Mesenchymal stem cell (in vitro differentiated cells and primary cell): ENCODE measurements at regions not wholly inside any gene's neighbourhood (a gene's known extent, or its start where the extent isn't known, plus 50 kb on each side); places are given as distances from the start of the nearest gene placed in this dataset.

Source experiments
- DNase-seq: peaks from one replicate; pipeline ENCODE4 v3.0.0-alpha.2; 2013
- H2AFZ ChIP-seq: one replicate; pipeline ENCODE4 v1.6.1; 2013; ENCODE audit warnings: low read depth, mild to moderate bottlenecking, control low read depth, inconsistent platforms, low read length, moderate library complexity
- H2AK5ac ChIP-seq: 2 replicates; pipeline ENCODE4 v1.6.1; 2013; ENCODE audit warnings: low read length, moderate library complexity, mild to moderate bottlenecking, inconsistent platforms; ENCODE audit not compliant: severe bottlenecking
- H2BK120ac ChIP-seq: one replicate; pipeline ENCODE4 v1.6.1; 2013; ENCODE audit warnings: low read depth, mild to moderate bottlenecking, inconsistent platforms, low read length, moderate library complexity
- H2BK12ac ChIP-seq, 2 experiments: one replicate each; pipeline ENCODE4 v1.6.1; 2013; ENCODE audit warnings: inconsistent platforms in 2 of 2, low read length in 2 of 2, mild to moderate bottlenecking in 2 of 2, moderate library complexity in 2 of 2, control low read depth in 1 of 2
- H2BK15ac ChIP-seq: one replicate; pipeline ENCODE4 v1.6.1; 2013; ENCODE audit warnings: mild to moderate bottlenecking, low read depth, inconsistent platforms; ENCODE audit not compliant: poor library complexity, severe bottlenecking
- H2BK5ac ChIP-seq: 2 replicates; pipeline ENCODE4 v1.6.1; 2013; ENCODE audit warnings: low read depth, mild to moderate bottlenecking, low read length, control low read depth, inconsistent platforms; ENCODE audit not compliant: poor library complexity, severe bottlenecking
- H3K14ac ChIP-seq, 2 experiments: one replicate each; pipeline ENCODE4 v1.6.1; 2013; ENCODE audit warnings: inconsistent platforms in 2 of 2, low read length in 2 of 2, control low read depth in 1 of 2, mild to moderate bottlenecking in 1 of 2, moderate library complexity in 1 of 2
- H3K18ac ChIP-seq, 2 experiments: one replicate each; pipeline ENCODE4 v1.6.1; 2013; ENCODE audit warnings: inconsistent platforms in 2 of 2, low read length in 2 of 2, control low read depth in 1 of 2, low read depth in 1 of 2, mild to moderate bottlenecking in 1 of 2
- H3K23ac ChIP-seq, 2 experiments: one replicate each; pipeline ENCODE4 v1.6.1; 2013; ENCODE audit warnings: inconsistent platforms in 2 of 2, low read length in 2 of 2, mild to moderate bottlenecking in 2 of 2, moderate library complexity in 2 of 2, control low read depth in 1 of 2
- H3K27ac ChIP-seq: 2 replicates; pipeline ENCODE4 v1.5.1; 2013; ENCODE audit warnings: mild to moderate bottlenecking, moderate library complexity, low read length, control low read depth, inconsistent platforms; ENCODE audit not compliant: poor library complexity, severe bottlenecking
- H3K27me3 ChIP-seq, 2 experiments: 2 replicates each; pipeline versions ENCODE4 v1.6.1 to v1.7.0; 2013; ENCODE audit warnings: low read length in 2 of 2, mild to moderate bottlenecking in 2 of 2, moderate library complexity in 2 of 2, control low read depth in 1 of 2, inconsistent platforms in 1 of 2; ENCODE audit not compliant: control insufficient read depth in 1 of 2, insufficient read depth in 1 of 2
- H3K36me3 ChIP-seq, 2 experiments: 2 replicates each; pipeline versions ENCODE4 v1.6.1 to v1.7.0; 2013; ENCODE audit warnings: low read length in 2 of 2, control low read depth in 1 of 2, inconsistent platforms in 1 of 2, low read depth in 1 of 2, mild to moderate bottlenecking in 1 of 2; ENCODE audit not compliant: insufficient read depth in 2 of 2, control insufficient read depth in 1 of 2
- H3K4ac ChIP-seq, 2 experiments: one replicate each; pipeline ENCODE4 v1.6.1; 2013; ENCODE audit warnings: inconsistent platforms in 2 of 2, low read length in 2 of 2, mild to moderate bottlenecking in 2 of 2, moderate library complexity in 2 of 2, control low read depth in 1 of 2, low read depth in 1 of 2
- H3K4me1 ChIP-seq: 2 replicates; pipeline ENCODE4 v1.6.1; 2013; ENCODE audit warnings: low read depth, low read length, control low read depth; ENCODE audit not compliant: control insufficient read depth, insufficient read depth
- H3K4me2 ChIP-seq: 2 replicates; pipeline ENCODE4 v1.6.1; 2013; ENCODE audit warnings: low read length, mild to moderate bottlenecking, inconsistent platforms; ENCODE audit not compliant: poor library complexity, severe bottlenecking
- H3K4me3 ChIP-seq, 2 experiments: 2 replicates each; pipeline versions ENCODE4 v1.5.1 to v1.7.0; 2013; ENCODE audit warnings: low read length in 2 of 2, mild to moderate bottlenecking in 2 of 2, control low read depth in 1 of 2, low read depth in 1 of 2; ENCODE audit not compliant: insufficient read depth in 1 of 2
- H3K79me1 ChIP-seq: replicated peaks from 2 replicates; pipeline ENCODE4 v1.6.1; 2013; ENCODE audit warnings: mild to moderate bottlenecking, control low read depth, low read length, inconsistent platforms; ENCODE audit not compliant: poor library complexity, severe bottlenecking
- H3K9ac ChIP-seq: 2 replicates; pipeline ENCODE4 v1.7.0; 2013; ENCODE audit warnings: mild to moderate bottlenecking, low read length, moderate library complexity
- H3K9me3 ChIP-seq: 2 replicates; pipeline ENCODE4 v1.7.0; 2013; ENCODE audit warnings: mild to moderate bottlenecking, low read length; ENCODE audit not compliant: control insufficient read depth
- H4K8ac ChIP-seq: one replicate; pipeline ENCODE4 v1.6.1; 2013; ENCODE audit warnings: inconsistent platforms, mild to moderate bottlenecking, low read length, moderate library complexity
- H4K91ac ChIP-seq: one replicate; pipeline ENCODE4 v1.6.1; 2013; ENCODE audit warnings: mild to moderate bottlenecking, low read length, inconsistent platforms
- WGBS: methylation state at CpG from one replicate; pipeline ENCODE4 v1.1.7; 2013; ENCODE audit warnings: mixed read lengths; 5-methylcytosine and 5-hydroxymethylcytosine counted together

DNA sequence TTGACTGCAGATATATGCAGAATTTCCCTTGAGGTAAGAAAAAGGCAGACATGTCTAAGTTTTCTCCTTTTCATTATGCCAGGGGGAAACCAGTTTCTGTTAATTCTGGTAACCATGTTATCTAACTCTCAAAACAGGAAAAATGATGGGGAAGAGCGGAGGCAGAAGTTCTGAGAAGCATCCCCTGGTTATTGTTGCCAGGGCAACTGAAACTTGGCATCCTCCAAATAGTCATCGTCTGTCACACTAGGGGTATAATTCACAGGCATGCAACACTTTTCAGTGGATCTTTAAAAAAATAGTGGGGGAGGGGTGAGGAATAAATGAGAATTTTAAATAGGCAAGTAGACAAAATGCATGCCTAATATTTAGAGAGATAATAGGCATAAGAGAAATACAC lies 715.3 kb upstream of the CXADR start:
- no peak overlapping the region for H2BK15ac ChIP-seq
- H3K27me3 ChIP-seq: no peaks in the 10 kb centered on the region
- no peak overlapping the region for H2AFZ ChIP-seq
- no peaks in the 10 kb centered on the region for H3K9me3 ChIP-seq
- no peaks in the 10 kb centered on the region for H3K4me1 ChIP-seq
- H3K36me3 ChIP-seq: no peaks in the 10 kb centered on the region
- H3K9ac ChIP-seq: no peak overlapping the region
- no peaks in the 10 kb centered on the region for H3K79me1 ChIP-seq
- no peak overlapping the region for H2BK120ac ChIP-seq
- H2AK5ac ChIP-seq: no peak overlapping the region
- H3K4ac ChIP-seq: no peak overlapping the region
- no peak overlapping the region for H3K23ac ChIP-seq
- no peak overlapping the region for H2BK5ac ChIP-seq
- no peak overlapping the region for H3K27ac ChIP-seq
- H3K18ac ChIP-seq: no peak overlapping the region
- no peak overlapping the region for H2BK12ac ChIP-seq
- no peak overlapping the region for H4K8ac ChIP-seq
- DNase-seq: no peak
- WGBS: 100% methylated on average over 2 of the region's 2 CpGs
- no peak overlapping the region for H3K4me3 ChIP-seq
- H4K91ac ChIP-seq: no peak overlapping the region
- no peak overlapping the region for H3K14ac ChIP-seq
- H3K4me2 ChIP-seq: no peak overlapping the region

DNA sequence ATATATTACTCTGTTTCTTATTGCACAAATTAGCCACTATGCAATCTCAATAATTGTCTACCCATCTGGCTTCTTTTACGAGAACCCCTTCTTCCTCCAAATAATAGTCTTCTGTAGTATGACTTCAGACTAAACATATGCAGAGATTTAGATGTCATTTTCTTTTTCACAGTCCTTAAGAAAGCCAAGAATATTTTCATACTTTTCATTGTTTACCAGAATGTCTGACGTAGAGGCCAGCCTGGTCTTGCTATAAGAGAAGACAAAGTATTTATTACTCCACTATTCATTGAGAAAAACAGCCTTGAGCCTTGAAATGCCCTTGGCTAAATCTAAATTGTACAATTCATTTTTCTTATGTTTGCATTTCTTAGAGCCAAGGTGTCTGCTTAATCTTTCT lies 714.9 kb upstream of the CXADR start:
- no peak overlapping the region for H3K4me3 ChIP-seq
- H4K8ac ChIP-seq: no peak overlapping the region
- no peaks in the 10 kb centered on the region for H3K9me3 ChIP-seq
- no peak overlapping the region for H3K9ac ChIP-seq
- no peaks in the 10 kb centered on the region for H3K4me1 ChIP-seq
- 100% methylated on average over 1 of the region's 2 CpGs for WGBS
- H3K27me3 ChIP-seq: no peaks in the 10 kb centered on the region
- H2BK5ac ChIP-seq: no peak overlapping the region
- no peak overlapping the region for H3K27ac ChIP-seq
- H3K14ac ChIP-seq: no peak overlapping the region
- no peak overlapping the region for H3K4me2 ChIP-seq
- H3K4ac ChIP-seq: no peak overlapping the region
- no peak overlapping the region for H2BK15ac ChIP-seq
- no peaks in the 10 kb centered on the region for H3K36me3 ChIP-seq
- no peaks in the 10 kb centered on the region for H3K79me1 ChIP-seq
- no peak overlapping the region for H2BK120ac ChIP-seq
- DNase-seq: no peak
- no peak overlapping the region for H3K18ac ChIP-seq
- H2BK12ac ChIP-seq: no peak overlapping the region
- H2AFZ ChIP-seq: no peak overlapping the region
- no peak overlapping the region for H2AK5ac ChIP-seq
- H3K23ac ChIP-seq: no peak overlapping the region
- no peak overlapping the region for H4K91ac ChIP-seq

DNA sequence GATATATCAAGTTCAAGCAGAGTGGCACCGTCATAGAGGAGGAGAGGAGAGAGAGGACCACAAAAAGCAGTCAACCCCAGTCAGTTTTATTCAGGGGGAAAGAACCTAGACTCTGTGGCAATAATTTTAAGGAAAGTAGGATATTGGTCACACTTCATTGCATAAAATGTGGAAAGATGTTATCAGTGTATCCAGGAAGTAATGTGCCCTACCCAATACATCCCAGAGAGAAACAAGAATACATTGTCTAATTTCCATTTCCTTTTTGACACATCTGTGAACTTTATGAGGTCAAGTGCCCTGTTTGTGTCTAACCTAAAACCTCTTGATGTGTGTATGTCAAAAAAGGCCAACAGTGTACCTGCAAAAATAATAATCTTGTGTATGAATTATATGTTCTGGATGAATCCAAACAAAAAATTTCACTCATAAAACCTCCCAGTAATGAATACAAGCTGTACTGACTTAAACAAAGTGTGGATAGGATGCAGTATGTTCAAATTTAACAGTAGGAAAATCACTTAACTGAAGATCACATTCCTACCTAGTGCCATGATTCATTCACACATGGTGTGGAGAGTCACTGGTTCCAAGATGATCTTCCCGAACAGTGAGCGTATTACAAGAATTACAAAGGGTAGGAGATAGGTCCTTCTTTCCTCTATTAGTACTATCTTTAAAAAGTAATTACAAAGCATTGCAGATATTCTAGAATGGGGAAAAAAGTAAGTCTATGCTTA lies 712.1 kb upstream of the CXADR start:
- Histone ChIP-seq H2AK5ac (no peak overlapping the region), H3K4me2 (no peak overlapping the region), H3K9ac (no peak overlapping the region), H2BK120ac (no peak overlapping the region), H2BK15ac (no peak overlapping the region), H3K36me3 (no peaks in the 10 kb centered on the region), H3K14ac (no peak overlapping the region), H3K23ac (no peak overlapping the region), H2BK5ac (no peak overlapping the region), H3K9me3 (peaks cover 15% of the 10 kb centered on the region), H3K27ac (no peak overlapping the region), H2AFZ (no peak overlapping the region), H3K79me1 (no peaks in the 10 kb centered on the region), H3K4ac (no peak overlapping the region), H3K18ac (no peak overlapping the region), H4K91ac (no peak overlapping the region), H2BK12ac (no peak overlapping the region), H3K4me3 (no peak overlapping the region), H4K8ac (no peak overlapping the region), H3K4me1 (no peaks in the 10 kb centered on the region), H3K27me3 (no peaks in the 10 kb centered on the region)
- WGBS: 100% methylated on average over 1 of the region's 3 CpGs
- no peak for DNase-seq

DNA sequence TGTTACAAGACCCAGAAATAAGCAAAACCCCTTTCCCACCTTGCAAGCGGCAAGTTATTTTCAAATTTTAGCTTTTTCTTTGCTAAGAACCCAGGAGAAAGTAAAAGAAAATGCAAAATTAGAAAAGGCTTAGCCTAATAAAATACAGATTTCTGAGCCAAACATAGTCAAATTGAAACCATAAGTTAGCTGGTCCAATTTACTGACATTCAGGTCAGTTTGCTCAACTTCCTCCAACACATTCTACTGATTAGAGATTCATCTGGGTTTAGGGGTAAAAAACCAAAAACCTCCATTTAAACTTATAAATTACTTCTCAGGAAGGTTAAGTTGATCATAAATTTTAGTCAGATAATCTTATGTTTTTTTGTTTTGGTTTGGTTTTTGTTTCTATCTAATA lies 701.8 kb upstream of the CXADR start:
- DNase-seq: no peak
- Histone ChIP-seq H2BK5ac (no peak overlapping the region), H3K27ac (no peak overlapping the region), H3K4me2 (no peak overlapping the region), H3K4ac (no peak overlapping the region), H3K4me3 (no peak overlapping the region), H3K36me3 (no peaks in the 10 kb centered on the region), H3K23ac (no peak overlapping the region), H4K91ac (no peak overlapping the region), H3K14ac (no peak overlapping the region), H4K8ac (no peak overlapping the region), H3K9ac (no peak overlapping the region), H2AFZ (no peak overlapping the region), H3K4me1 (no peaks in the 10 kb centered on the region), H2BK12ac (no peak overlapping the region), H2BK15ac (no peak overlapping the region), H3K18ac (no peak overlapping the region), H3K9me3 (no peaks in the 10 kb centered on the region), H2BK120ac (no peak overlapping the region), H3K79me1 (no peaks in the 10 kb centered on the region), H2AK5ac (no peak overlapping the region), H3K27me3 (no peaks in the 10 kb centered on the region)
- WGBS: no CpG with 5 or more reads among the region's 1 CpG
